ENCODE measurements at regions not wholly inside any gene's neighbourhood (a gene's known extent, or its start where the extent isn't known, plus 50 kb on each side); places are given as distances from the start of the nearest gene placed in this dataset.

- no peak for TF ChIP-seq CTCF (IDR thresholded peaks at IDR 0.05; ENCODE audit: insufficient read depth, low read depth, low read length)
- H3K27me3 ChIP-seq (ENCODE audit: control insufficient read depth, insufficient read depth, low read length), result no peaks in the 10 kb centered on the region
- no peaks in the 10 kb centered on the region for H3K36me3 ChIP-seq (ENCODE audit: control insufficient read depth, insufficient read depth, low read length)
- DNase-seq (ENCODE audit: low read depth), result no peak
- no peak overlapping the region for H3K4me3 ChIP-seq (ENCODE audit: low read depth, low read length)
- ChIA-PET CTCF (no interaction called here), POLR2A (no interaction called here)
Observed at GRCh38 chr7:116377721-116378120, 121.8 kb upstream of the CAV2 start.

- POLR2A ChIA-PET, result interaction anchor here (0.6 kb wide), 1 partner anchor 46 kb away, joined by 3 read pairs; no protein-coding TSS in a partner anchor
- CTCF ChIA-PET, result interaction anchor here (0.7 to 1.4 kb wide), 2 partner anchors 10 to 20 kb away, joined by 3 to 6 read pairs; no protein-coding TSS in a partner anchor
- DNase-seq (ENCODE audit: low read depth), result no peak
Observed at GRCh38 chr7:116380025-116380424, 119.5 kb upstream of the CAV2 start.

GRCh38 chr7:116382375-116382774 is 117.2 kb upstream of the CAV2 start:
- POLR2A ChIA-PET, result no interaction called here
- Histone ChIP-seq H3K36me3 (ENCODE audit: control insufficient read depth, insufficient read depth, low read length) (no peaks in the 10 kb centered on the region), H3K27me3 (ENCODE audit: control insufficient read depth, insufficient read depth, low read length) (no peaks in the 10 kb centered on the region), H3K4me3 (ENCODE audit: low read depth, low read length) (no peak overlapping the region)
- no peak for TF ChIP-seq CTCF (IDR thresholded peaks at IDR 0.05; ENCODE audit: insufficient read depth, low read depth, low read length)
- no peak for DNase-seq (ENCODE audit: low read depth)
- CTCF ChIA-PET, result no interaction called here

More at GRCh38 chr7:116380025-116380424, 119.5 kb upstream of the CAV2 start:
- H3K27me3 ChIP-seq (ENCODE audit: control insufficient read depth, insufficient read depth, low read length), result no peaks in the 10 kb centered on the region
- no peak overlapping the region for H3K4me3 ChIP-seq (ENCODE audit: low read depth, low read length)
- H3K36me3 ChIP-seq (ENCODE audit: control insufficient read depth, insufficient read depth, low read length), result no peaks in the 10 kb centered on the region
- no peak for TF ChIP-seq CTCF (IDR thresholded peaks at IDR 0.05; ENCODE audit: insufficient read depth, low read depth, low read length)

GRCh38 chr7:116384936-116385635 is 114.5 kb upstream of the CAV2 start:
- DNase-seq (ENCODE audit: low read depth), result no peak
- POLR2A ChIA-PET, result no interaction called here
- Histone ChIP-seq H3K36me3 (ENCODE audit: control insufficient read depth, insufficient read depth, low read length) (no peaks in the 10 kb centered on the region), H3K4me3 (ENCODE audit: low read depth, low read length) (no peak overlapping the region), H3K27me3 (ENCODE audit: control insufficient read depth, insufficient read depth, low read length) (no peaks in the 10 kb centered on the region)
- CTCF ChIA-PET, result interaction anchor here (1.1 kb wide), 1 partner anchor 9 kb away, joined by 6 read pairs; no protein-coding TSS in a partner anchor
- TF ChIP-seq CTCF (IDR thresholded peaks at IDR 0.05; ENCODE audit: insufficient read depth, low read depth, low read length), result no peak

GRCh38 chr7:116386674-116387073 is 112.9 kb upstream of the CAV2 start:
- H3K36me3 ChIP-seq (ENCODE audit: control insufficient read depth, insufficient read depth, low read length), result no peaks in the 10 kb centered on the region
- no peak for TF ChIP-seq CTCF (IDR thresholded peaks at IDR 0.05; ENCODE audit: insufficient read depth, low read depth, low read length)
- no peak overlapping the region for H3K4me3 ChIP-seq (ENCODE audit: low read depth, low read length)
- no peak for DNase-seq (ENCODE audit: low read depth)
- POLR2A ChIA-PET, result no interaction called here
- CTCF ChIA-PET, result no interaction called here
- H3K27me3 ChIP-seq (ENCODE audit: control insufficient read depth, insufficient read depth, low read length), result no peaks in the 10 kb centered on the region
